HEK293T (cell line): ENCODE measurements at regions not wholly inside any gene's neighbourhood (a gene's known extent, or its start where the extent isn't known, plus 50 kb on each side); places are given as distances from the start of the nearest gene placed in this dataset.
"Not testable (repeated sequence)": the region's sequence is repeated elsewhere in the genome, so short reads cannot be mapped to it uniquely, and the experiment has no call there.

ENCODE experiments used
- CTCF ChIA-PET: fragments of 350-600 bp; formaldehyde crosslinking; extraction: SDS; loops from one replicate; lab custom pipeline; 2021; ENCODE audit warnings: antibody characterized with exemption, inconsistent platforms; lab: Yijun Ruan, JAX
- POLR2A ChIA-PET: fragments of 350-600 bp; formaldehyde crosslinking; extraction: SDS; loops from one replicate; lab custom pipeline; 2020; ENCODE audit warnings: antibody characterized with exemption, inconsistent platforms; lab: Yijun Ruan, JAX
- DNase-seq: peaks from one replicate; pipeline ENCODE4 v3.0.0; 2012; ENCODE audit warnings: mixed read lengths; ENCODE audit errors: extremely low spot score
- ARNT ChIP-seq: fragments of 450-650 bp; IDR thresholded peaks from 2 replicates; pipeline ENCODE4 v1.6.1; 2017; ENCODE audit warnings: mild to moderate bottlenecking
- BHLHE40 ChIP-seq: fragments of 450-650 bp; IDR thresholded peaks from 2 replicates; pipeline ENCODE4 v1.6.1; 2016; ENCODE audit warnings: mild to moderate bottlenecking, moderate library complexity, borderline replicate concordance
- CTBP1 ChIP-seq: fragments of 450-650 bp; IDR thresholded peaks from 2 replicates; pipeline ENCODE4 v1.6.1; 2016; ENCODE audit warnings: borderline replicate concordance
- ELF4 ChIP-seq: fragments of 450-650 bp; IDR thresholded peaks from 2 replicates; pipeline ENCODE4 v1.6.1; 2017; ENCODE audit warnings: antibody characterized with exemption
- FOXA1 ChIP-seq: fragments of 450-650 bp; IDR thresholded peaks from 2 replicates; pipeline ENCODE4 v1.6.1; 2016; ENCODE audit warnings: mild to moderate bottlenecking
- FOXK2 ChIP-seq: fragments of 450-650 bp; IDR thresholded peaks from 2 replicates; pipeline ENCODE4 v1.6.1; 2016; ENCODE audit warnings: mild to moderate bottlenecking
- FOXM1 ChIP-seq: fragments of 450-650 bp; IDR thresholded peaks from 2 replicates; pipeline ENCODE4 v1.6.1; 2017; ENCODE audit warnings: mild to moderate bottlenecking, borderline replicate concordance
- HDGF ChIP-seq: fragments of 450-650 bp; IDR thresholded peaks from 2 replicates; pipeline ENCODE4 v1.6.1; 2017; ENCODE audit warnings: antibody characterized with exemption, borderline replicate concordance
- L3MBTL2 ChIP-seq: fragments of 450-650 bp; conservative IDR thresholded peaks from 2 replicates; pipeline ENCODE4 v1.6.1; 2016; ENCODE audit warnings: mild to moderate bottlenecking
- LEF1 ChIP-seq: fragments of 450-650 bp; IDR thresholded peaks from 2 replicates; pipeline ENCODE4 v1.6.1; 2017; ENCODE audit warnings: mild to moderate bottlenecking, borderline replicate concordance
- NFRKB ChIP-seq: fragments of 450-650 bp; IDR thresholded peaks from 2 replicates; pipeline ENCODE4 v1.6.1; 2016; ENCODE audit warnings: mild to moderate bottlenecking, moderate library complexity
- SP1 ChIP-seq: fragments of 450-650 bp; IDR thresholded peaks from 2 replicates; pipeline ENCODE4 v1.6.1; 2017
- SUZ12 ChIP-seq: fragments of 450-650 bp; IDR thresholded peaks from 2 replicates; pipeline ENCODE4 v1.6.1; 2016; ENCODE audit warnings: mild to moderate bottlenecking
- TARDBP ChIP-seq: fragments of 450-650 bp; IDR thresholded peaks from 2 replicates; pipeline ENCODE4 v1.6.1; 2016
- ZNF384 ChIP-seq: fragments of 450-650 bp; IDR thresholded peaks from 2 replicates; pipeline ENCODE4 v1.6.1; 2016
- TF ChIP-seq, protein P1 (sequence below): fragments of 450-650 bp; IDR thresholded peaks from 2 replicates; pipeline ENCODE4 v1.6.1; 2016

DNA sequence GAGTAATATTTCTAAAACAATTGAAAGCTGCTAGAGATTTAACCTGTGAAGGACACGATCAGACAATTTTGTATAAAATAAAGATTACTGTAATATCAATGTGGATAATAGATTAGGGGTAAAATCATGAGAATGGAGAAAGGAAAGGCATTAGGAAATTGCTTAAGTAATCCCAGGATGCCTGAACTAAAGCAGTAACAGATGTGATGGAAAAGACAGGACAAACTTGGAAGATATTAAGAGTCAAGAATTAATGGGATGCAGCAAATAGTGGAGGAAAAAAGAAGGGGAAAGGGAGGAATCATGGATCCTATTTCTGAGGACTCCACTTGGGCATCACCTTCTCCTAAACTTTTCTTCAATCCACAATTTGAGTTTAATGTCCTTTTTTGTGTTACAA lies 437.1 kb upstream of the PMFBP1 start:
- TF ChIP-seq SUZ12 (no peak), BHLHE40 (no peak), FOXM1 (no peak), ZNF384 (no peak), ARNT (no peak), L3MBTL2 (no peak), FOXK2 (no peak)
- ChIA-PET POLR2A (no interaction called here), CTCF (no interaction called here)
- DNase-seq = no peak

DNA sequence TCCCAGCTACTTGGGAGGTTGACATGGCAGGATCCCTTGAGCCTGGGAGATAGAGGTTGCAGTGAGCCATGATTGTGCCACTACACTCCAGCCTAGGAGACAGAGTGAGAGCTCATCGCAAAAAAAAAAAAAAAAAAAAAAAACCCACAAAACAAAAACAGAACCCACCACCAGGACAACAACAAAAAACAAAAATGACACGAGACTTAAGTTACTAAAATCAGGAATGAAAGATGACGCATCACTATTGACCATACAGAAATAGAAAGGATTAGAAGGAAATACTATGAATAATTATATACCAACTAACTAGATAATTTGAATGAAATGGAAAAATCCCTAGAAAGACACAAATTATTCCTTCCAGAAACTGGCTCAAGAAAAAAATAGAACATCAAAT lies 432.4 kb upstream of the PMFBP1 start:
- TF ChIP-seq ARNT (no peak), ZNF384 (no peak), TARDBP (no peak), BHLHE40 (no peak), FOXA1 (no peak), HDGF (no peak), FOXK2 (no peak), CTBP1 (no peak)
- TF ChIP-seq, protein P1, sequence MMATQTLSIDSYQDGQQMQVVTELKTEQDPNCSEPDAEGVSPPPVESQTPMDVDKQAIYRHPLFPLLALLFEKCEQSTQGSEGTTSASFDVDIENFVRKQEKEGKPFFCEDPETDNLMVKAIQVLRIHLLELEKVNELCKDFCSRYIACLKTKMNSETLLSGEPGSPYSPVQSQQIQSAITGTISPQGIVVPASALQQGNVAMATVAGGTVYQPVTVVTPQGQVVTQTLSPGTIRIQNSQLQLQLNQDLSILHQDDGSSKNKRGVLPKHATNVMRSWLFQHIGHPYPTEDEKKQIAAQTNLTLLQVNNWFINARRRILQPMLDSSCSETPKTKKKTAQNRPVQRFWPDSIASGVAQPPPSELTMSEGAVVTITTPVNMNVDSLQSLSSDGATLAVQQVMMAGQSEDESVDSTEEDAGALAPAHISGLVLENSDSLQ = no peak
- DNase-seq = no peak
- ChIA-PET CTCF (no interaction called here), POLR2A (no interaction called here)

DNA sequence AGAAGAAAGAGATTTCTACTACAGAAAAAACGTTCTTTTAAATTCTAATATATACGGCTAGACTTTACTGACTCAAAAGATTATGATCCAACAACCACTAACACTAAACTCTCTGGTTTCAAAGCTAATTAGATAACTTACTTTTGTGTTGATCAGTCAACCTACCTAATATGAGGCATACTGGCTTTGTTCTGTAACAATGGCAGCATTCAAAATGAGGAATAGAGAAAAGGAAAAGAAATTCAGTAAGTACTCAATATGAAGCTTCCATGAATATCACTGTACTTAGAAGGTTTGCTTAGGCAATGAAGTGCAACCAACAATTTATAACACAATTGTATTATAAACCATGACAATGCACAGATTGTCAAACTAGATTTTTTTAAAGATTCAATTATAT lies 430.5 kb upstream of the PMFBP1 start:
- no peak for TF ChIP-seq ELF4
- TF ChIP-seq HDGF = no peak
- POLR2A ChIA-PET = no interaction called here
- CTCF ChIA-PET = no interaction called here
- no peak for DNase-seq

DNA sequence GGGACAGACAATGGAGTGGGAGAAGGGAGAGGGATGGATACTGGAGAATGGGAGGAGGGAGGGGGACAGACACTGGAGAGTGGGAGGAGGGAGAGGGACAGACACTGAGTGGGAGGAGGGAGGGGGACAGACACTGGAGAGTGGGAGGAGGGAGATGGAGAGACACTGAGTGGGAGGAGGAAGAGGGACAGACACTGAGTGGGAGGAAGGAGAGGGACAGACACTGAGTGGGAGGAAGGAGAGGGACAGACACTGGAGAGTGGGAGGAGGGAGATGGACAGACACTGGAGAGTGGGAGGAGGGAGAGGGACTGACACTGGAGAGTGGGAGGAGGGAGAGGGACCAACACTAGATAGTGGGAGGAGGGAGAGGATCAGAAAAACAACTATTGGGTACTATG lies 426.7 kb upstream of the PMFBP1 start:
- ChIA-PET POLR2A (no interaction called here), CTCF (no interaction called here)
- TF ChIP-seq, protein P1 = no peak
- TF ChIP-seq NFRKB (no peak), FOXM1 (no peak), HDGF (no peak), ZNF384 (no peak), ARNT (no peak), SUZ12 (no peak), L3MBTL2 (no peak), CTBP1 (no peak), LEF1 (no peak), FOXA1 (no peak), BHLHE40 (no peak), TARDBP (no peak), ELF4 (no peak), SP1 (no peak), FOXK2 (no peak)
- no peak for DNase-seq

DNA sequence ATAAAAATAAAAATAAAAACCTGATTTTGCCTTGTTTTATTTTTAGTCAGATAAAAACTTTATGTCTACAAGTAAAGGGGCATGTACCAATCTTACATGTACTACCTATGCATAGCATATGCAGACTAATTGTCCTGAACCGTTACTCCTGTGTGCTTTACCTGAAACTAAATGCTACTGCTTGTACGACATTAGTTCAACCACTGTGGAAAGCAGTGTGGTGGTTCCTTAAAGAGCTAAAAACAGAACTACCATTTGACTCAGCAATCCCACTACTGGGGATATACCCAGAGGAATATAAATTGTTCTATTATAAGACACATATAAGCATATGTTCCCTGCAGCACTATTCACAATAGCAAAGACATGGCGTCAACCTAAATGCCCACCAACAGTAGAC lies 426.0 kb upstream of the PMFBP1 start:
- no peak for DNase-seq
- ChIA-PET CTCF (no interaction called here), POLR2A (no interaction called here)
- no peak for TF ChIP-seq ELF4
- no peak for TF ChIP-seq BHLHE40
- TF ChIP-seq HDGF = no peak

DNA sequence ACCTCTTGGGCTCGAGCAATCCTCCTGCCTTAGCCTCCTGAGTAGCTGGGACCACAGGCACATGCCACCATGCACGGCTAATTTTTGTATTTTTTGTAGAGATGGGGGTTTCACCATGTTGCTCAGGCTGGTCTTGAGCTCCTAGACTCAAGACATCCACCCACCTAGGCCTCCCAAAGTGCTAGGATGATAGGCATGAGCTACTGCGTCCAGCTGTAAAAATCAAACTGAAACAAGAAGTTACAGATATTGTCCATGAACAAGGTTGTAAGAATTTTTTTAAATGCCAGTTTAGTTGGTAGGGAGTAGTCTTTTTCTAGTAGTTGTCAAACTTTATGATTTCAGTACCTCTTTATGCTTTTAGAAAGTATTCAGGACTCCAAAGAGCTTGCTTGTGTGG lies 424.4 kb upstream of the PMFBP1 start:
- CTCF ChIA-PET = no interaction called here
- DNase-seq = no peak
- no peak for TF ChIP-seq FOXA1
- TF ChIP-seq BHLHE40 = no peak
- no peak for TF ChIP-seq NFRKB
- no peak for TF ChIP-seq LEF1
- POLR2A ChIA-PET = no interaction called here

DNA sequence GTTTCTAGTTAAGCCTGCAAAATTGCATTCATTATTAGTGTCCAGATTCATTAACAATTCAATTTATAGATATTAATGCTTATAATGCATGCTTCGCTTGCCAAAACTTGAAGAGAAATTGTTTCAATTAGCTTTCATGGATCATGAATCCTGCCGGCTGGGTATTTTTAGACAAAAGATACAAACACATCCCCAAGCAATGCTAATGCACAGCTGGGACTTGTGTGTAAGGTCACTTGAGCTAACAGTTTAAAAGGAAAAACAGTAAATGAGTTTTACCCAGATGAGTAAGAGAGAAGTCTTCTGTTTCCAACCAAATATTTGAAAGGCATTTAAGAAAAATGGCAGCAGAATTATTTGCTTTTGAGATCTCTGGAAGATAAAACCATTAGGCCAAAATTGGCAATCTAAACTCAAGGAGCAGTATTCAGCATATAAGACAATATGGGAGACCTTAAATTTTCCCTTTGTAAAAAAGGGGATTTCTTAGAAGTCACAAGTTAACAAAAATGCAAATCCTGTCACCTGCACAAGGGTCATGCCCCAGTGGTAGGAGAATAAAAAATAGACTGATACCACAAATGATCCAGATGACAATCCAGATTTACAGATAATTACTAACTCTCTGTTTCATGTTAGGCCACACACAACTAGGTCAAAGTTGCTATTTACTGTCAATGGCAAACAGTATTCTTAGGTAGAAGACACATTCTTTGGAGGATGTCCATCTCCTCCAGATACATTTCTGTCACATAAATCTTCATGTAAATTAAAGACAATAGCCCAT lies 418.4 kb upstream of the PMFBP1 start:
- CTCF ChIA-PET = no interaction called here
- POLR2A ChIA-PET = no interaction called here
- TF ChIP-seq, protein P1 = no peak
- no peak for TF ChIP-seq LEF1
- DNase-seq = no peak

DNA sequence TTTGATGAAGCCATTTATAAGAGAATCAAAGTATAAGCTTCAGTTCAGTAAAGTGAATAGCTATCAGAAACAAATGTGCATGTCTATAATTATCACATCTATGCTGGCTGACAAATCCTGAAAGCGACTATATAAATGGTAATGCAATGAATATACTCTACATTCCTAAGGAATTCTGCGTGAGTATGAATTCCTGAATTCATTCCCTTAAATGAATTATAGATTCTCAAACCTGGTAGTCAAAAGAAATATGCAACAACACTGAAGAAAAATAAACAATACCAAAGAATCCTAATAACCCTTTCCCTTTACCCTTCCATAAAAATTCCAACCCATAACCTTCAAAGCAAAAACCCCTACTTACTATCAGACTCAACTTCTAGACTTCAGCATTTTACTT lies 416.6 kb upstream of the PMFBP1 start:
- no peak for DNase-seq
- no peak for TF ChIP-seq ZNF384
- TF ChIP-seq HDGF = no peak
- TF ChIP-seq ARNT = no peak
- TF ChIP-seq SUZ12 = no peak
- no peak for TF ChIP-seq CTBP1
- no peak for TF ChIP-seq FOXK2
- TF ChIP-seq L3MBTL2 = no peak
- no peak for TF ChIP-seq NFRKB
- no peak for TF ChIP-seq FOXA1
- no peak for TF ChIP-seq SP1
- no peak for TF ChIP-seq BHLHE40
- TF ChIP-seq, protein P1 = no peak
- no peak for TF ChIP-seq TARDBP
- no peak for TF ChIP-seq LEF1
- TF ChIP-seq ELF4 = no peak
- ChIA-PET CTCF (interaction anchor here (0.6 kb wide), 1 partner anchor 588 kb away, joined by 3 read pairs; no protein-coding TSS in a partner anchor), POLR2A (no interaction called here)

DNA sequence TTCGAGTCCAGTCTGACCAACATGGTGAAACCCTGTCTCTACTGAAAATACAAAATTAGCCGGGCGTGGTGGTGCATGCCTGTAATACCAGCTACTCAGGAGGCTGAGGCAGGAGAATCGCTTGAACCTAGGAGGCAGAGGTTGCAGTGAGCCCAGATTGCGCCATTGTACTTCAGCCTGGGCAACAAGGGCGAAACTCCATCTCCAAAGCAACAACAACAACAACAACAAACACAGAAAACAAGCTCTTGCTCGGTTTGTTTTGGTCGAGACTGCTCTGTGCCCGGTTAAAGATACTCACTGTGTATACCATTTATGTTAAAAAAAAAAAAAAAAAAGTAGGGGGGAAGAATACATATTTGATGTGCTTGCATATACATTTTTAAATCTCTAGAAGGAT lies 406.1 kb upstream of the PMFBP1 start:
- CTCF ChIA-PET, POLR2A ChIA-PET, DNase-seq: not testable (repeated sequence)
